ENCODE measurements at regions not wholly inside any gene's neighbourhood (a gene's known extent, or its start where the extent isn't known, plus 50 kb on each side); places are given as distances from the start of the nearest gene placed in this dataset.

- H3K4me3 ChIP-seq (ENCODE audit: low read depth, low read length): no peak overlapping the region
- in situ Hi-C loops (cut with HindIII; ENCODE audit: low sequenced_read_pairs): no loop called here
- no peak for DNase-seq (ENCODE audit: low read depth)
- no peak for TF ChIP-seq CTCF (IDR thresholded peaks at IDR 0.05; ENCODE audit: low read depth, low read length, missing control alignments)
Measured at GRCh38 chr22:47786650-47787290, 1024.3 kb downstream of the TBC1D22A start.

GRCh38 chr22:47784991-47785390, 1022.5 kb downstream of the TBC1D22A start:
- TF ChIP-seq CTCF (IDR thresholded peaks at IDR 0.05; ENCODE audit: low read depth, low read length, missing control alignments): no peak
- DNase-seq (ENCODE audit: low read depth): no peak
- in situ Hi-C loops (cut with HindIII; ENCODE audit: low sequenced_read_pairs): no loop called here
- H3K4me3 ChIP-seq (ENCODE audit: low read depth, low read length): no peak overlapping the region

GRCh38 chr22:47784367-47784983, 1022.0 kb downstream of the TBC1D22A start:
- no peak overlapping the region for H3K4me3 ChIP-seq (ENCODE audit: low read depth, low read length)
- TF ChIP-seq CTCF (IDR thresholded peaks at IDR 0.05; ENCODE audit: low read depth, low read length, missing control alignments): no peak
- DNase-seq (ENCODE audit: low read depth): no peak
- in situ Hi-C loops (cut with HindIII; ENCODE audit: low sequenced_read_pairs): no loop called here

GRCh38 chr22:47783433-47784366, 1021.2 kb downstream of the TBC1D22A start:
- no peak for TF ChIP-seq CTCF (IDR thresholded peaks at IDR 0.05; ENCODE audit: low read depth, low read length, missing control alignments)

GRCh38 chr22:47782328-47783075, 1020.1 kb downstream of the TBC1D22A start:
- no peak overlapping the region for H3K4me3 ChIP-seq (ENCODE audit: low read depth, low read length)
- in situ Hi-C loops (cut with HindIII; ENCODE audit: low sequenced_read_pairs): no loop called here
- no peak for DNase-seq (ENCODE audit: low read depth)
- no peak for TF ChIP-seq CTCF (IDR thresholded peaks at IDR 0.05; ENCODE audit: low read depth, low read length, missing control alignments)

More at GRCh38 chr22:47783433-47784366, 1021.2 kb downstream of the TBC1D22A start:
- H3K4me3 ChIP-seq (ENCODE audit: low read depth, low read length): no peak overlapping the region
- DNase-seq (ENCODE audit: low read depth): no peak
- in situ Hi-C loops (cut with HindIII; ENCODE audit: low sequenced_read_pairs): no loop called here
